ENCODE measurements at regions not wholly inside any gene's neighbourhood (a gene's known extent, or its start where the extent isn't known, plus 50 kb on each side); places are given as distances from the start of the nearest gene placed in this dataset.
"Not testable (repeated sequence)": the region's sequence is repeated elsewhere in the genome, so short reads cannot be mapped to it uniquely, and the experiment has no call there.

- H4K5ac ChIP-seq (ENCODE audit: insufficient read length, low read depth, low read length); H2BK15ac ChIP-seq (ENCODE audit: low read depth, low read length); H3K9me3 Mint-ChIP-seq; H3K4me3 Mint-ChIP-seq; H3K27me3 Mint-ChIP-seq (ENCODE audit: low read depth); H2AFZ ChIP-seq (ENCODE audit: low read length); H3K18ac ChIP-seq (ENCODE audit: insufficient read length, low read depth, low read length); H2AK5ac ChIP-seq (ENCODE audit: insufficient read length, low read length); H3K4me1 Mint-ChIP-seq; H2BK5ac ChIP-seq (ENCODE audit: insufficient read length, low read length); DNase-seq; H3K23ac ChIP-seq (ENCODE audit: insufficient read length, low read depth, low read length); H3K56ac ChIP-seq (ENCODE audit: insufficient read length, low read depth, low read length); H2BK20ac ChIP-seq (ENCODE audit: low read depth, low read length, poor library complexity, severe bottlenecking); H3K27ac ChIP-seq (ENCODE audit: insufficient read length, low read depth, low read length); H3K27ac Mint-ChIP-seq; H4K20me1 ChIP-seq (ENCODE audit: control insufficient read depth, insufficient read depth, insufficient read length); H4K8ac ChIP-seq (replicated peaks; ENCODE audit: insufficient read length, low read depth, low read length); H3K9me3 ChIP-seq (ENCODE audit: control insufficient read depth, low read depth, low read length); H3K14ac ChIP-seq (ENCODE audit: insufficient read depth, low read length); H3K27me3 ChIP-seq (ENCODE audit: insufficient read depth, low read length); H3K4ac ChIP-seq (ENCODE audit: low read depth, low read length); H3T11ph ChIP-seq (ENCODE audit: low read length); H3K79me1 ChIP-seq (ENCODE audit: insufficient read depth, low read depth, low read length, poor library complexity, severe bottlenecking); H4K91ac ChIP-seq (ENCODE audit: insufficient read length, low read depth, low read length); H2BK12ac ChIP-seq (ENCODE audit: insufficient read length, low read depth, low read length); H3K79me2 ChIP-seq (ENCODE audit: insufficient read depth, low read length); H2BK120ac ChIP-seq (ENCODE audit: low read depth, low read length, poor library complexity, severe bottlenecking); H3K9ac ChIP-seq (ENCODE audit: extremely low read depth, insufficient read length, low read length); H3K4me1 ChIP-seq (ENCODE audit: insufficient read depth, low read length); H3K4me2 ChIP-seq (ENCODE audit: insufficient read depth, insufficient read length, low read length); H3K23me2 ChIP-seq (ENCODE audit: insufficient read length, low read depth, low read length, poor library complexity, severe bottlenecking): not testable (repeated sequence)
- H3K36me3 Mint-ChIP-seq (ENCODE audit: insufficient read depth in 1 of 3, low read depth in 3 of 3): peaks cover 1 to 15% (median 8%) of the 10 kb centered on the region in 3 experiments; a peak in 5 of 7 replicates
- no CpG with 5 or more reads among the region's 16 CpGs for WGBS (ENCODE audit: extremely low coverage, insufficient read length, low lambda C conversion rate)
Observed at GRCh38 chr12:9417947-9418668, 189.6 kb downstream of the KLRB1 start.

GRCh38 chr12:9417341-9417740 is 190.4 kb downstream of the KLRB1 start:
- H3K18ac ChIP-seq (ENCODE audit: insufficient read length, low read depth, low read length); H3K4me1 Mint-ChIP-seq; H3K9me3 ChIP-seq (ENCODE audit: control insufficient read depth, low read depth, low read length); H2BK12ac ChIP-seq (ENCODE audit: insufficient read length, low read depth, low read length); H3K4me3 Mint-ChIP-seq; H3K56ac ChIP-seq (ENCODE audit: insufficient read length, low read depth, low read length); DNase-seq; H4K8ac ChIP-seq (replicated peaks; ENCODE audit: insufficient read length, low read depth, low read length); H2BK20ac ChIP-seq (ENCODE audit: low read depth, low read length, poor library complexity, severe bottlenecking); H2BK120ac ChIP-seq (ENCODE audit: low read depth, low read length, poor library complexity, severe bottlenecking); H3K27me3 ChIP-seq (ENCODE audit: insufficient read depth, low read length); H3K27me3 Mint-ChIP-seq (ENCODE audit: low read depth); H3K14ac ChIP-seq (ENCODE audit: insufficient read depth, low read length); H2AFZ ChIP-seq (ENCODE audit: low read length); H4K20me1 ChIP-seq (ENCODE audit: control insufficient read depth, insufficient read depth, insufficient read length); H4K5ac ChIP-seq (ENCODE audit: insufficient read length, low read depth, low read length); H4K91ac ChIP-seq (ENCODE audit: insufficient read length, low read depth, low read length); H3K4ac ChIP-seq (ENCODE audit: low read depth, low read length); H2BK5ac ChIP-seq (ENCODE audit: insufficient read length, low read length); H3K9me3 Mint-ChIP-seq; H3K27ac ChIP-seq (ENCODE audit: insufficient read length, low read depth, low read length); H3K23ac ChIP-seq (ENCODE audit: insufficient read length, low read depth, low read length); H3K9ac ChIP-seq (ENCODE audit: extremely low read depth, insufficient read length, low read length); H3K79me2 ChIP-seq (ENCODE audit: insufficient read depth, low read length); H3K27ac Mint-ChIP-seq; H3K79me1 ChIP-seq (ENCODE audit: insufficient read depth, low read depth, low read length, poor library complexity, severe bottlenecking); H3T11ph ChIP-seq (ENCODE audit: low read length); H2BK15ac ChIP-seq (ENCODE audit: low read depth, low read length); H3K4me1 ChIP-seq (ENCODE audit: insufficient read depth, low read length); H3K4me2 ChIP-seq (ENCODE audit: insufficient read depth, insufficient read length, low read length); H2AK5ac ChIP-seq (ENCODE audit: insufficient read length, low read length); H3K23me2 ChIP-seq (ENCODE audit: insufficient read length, low read depth, low read length, poor library complexity, severe bottlenecking): not testable (repeated sequence)
- WGBS (ENCODE audit: extremely low coverage, insufficient read length, low lambda C conversion rate): no CpG with 5 or more reads among the region's 13 CpGs
- H3K36me3 Mint-ChIP-seq (ENCODE audit: insufficient read depth in 1 of 3, low read depth in 3 of 3): peaks cover 1 to 15% (median 8%) of the 10 kb centered on the region in 3 experiments; a peak in 5 of 7 replicates

Measured in H9 (cell line).